ENCODE measurements at regions not wholly inside any gene's neighbourhood (a gene's known extent, or its start where the extent isn't known, plus 50 kb on each side); places are given as distances from the start of the nearest gene placed in this dataset.
"Not testable (repeated sequence)": the region's sequence is repeated elsewhere in the genome, so short reads cannot be mapped to it uniquely, and the experiment has no call there.

DNA sequence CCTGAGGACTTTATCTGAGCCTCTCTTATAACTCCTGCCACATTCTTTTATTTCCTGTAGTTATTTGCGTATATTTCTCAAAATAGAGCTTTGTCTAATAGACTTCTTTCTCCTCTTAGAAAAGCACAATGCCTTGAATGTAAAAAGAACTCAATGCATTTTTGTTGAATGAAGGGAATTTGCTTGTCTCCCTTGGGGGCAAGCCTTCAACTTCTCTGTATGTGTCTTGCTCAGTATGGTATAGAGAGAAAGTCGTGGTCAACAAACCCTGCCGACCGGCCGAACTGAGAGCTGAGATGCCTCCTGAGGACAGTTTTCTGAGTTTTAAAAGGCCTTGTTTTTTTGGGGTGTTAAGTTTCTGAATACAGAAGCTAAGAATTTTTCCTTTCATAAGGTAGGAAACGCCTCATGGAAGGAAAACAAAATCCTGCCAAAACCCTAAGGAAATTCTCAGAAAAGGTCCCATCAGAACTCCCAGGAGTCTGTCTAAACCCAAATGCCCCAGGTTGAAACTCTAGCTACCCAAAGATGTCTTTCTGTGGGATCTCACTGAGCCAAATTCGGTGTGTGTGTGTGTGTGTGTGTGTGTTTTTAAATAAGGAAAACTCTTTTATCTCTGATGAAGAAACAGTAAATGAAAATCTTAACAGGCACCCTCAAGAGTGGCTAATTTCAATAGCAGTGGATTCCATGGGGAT lies 136.6 kb downstream of the C12orf75 start:
- Mint-ChIP-seq H3K27ac (no peak overlapping the region), H3K4me1 (no peaks in the 10 kb centered on the region), H3K4me3 (no peak overlapping the region), H3K27me3 (peaks cover 13% of the 10 kb centered on the region), H3K9me3 (no peaks in the 10 kb centered on the region), H3K36me3 (ENCODE audit: low read depth) (no peaks in the 10 kb centered on the region)
- ATAC-seq: no peak
- DNase-seq: no peak

DNA sequence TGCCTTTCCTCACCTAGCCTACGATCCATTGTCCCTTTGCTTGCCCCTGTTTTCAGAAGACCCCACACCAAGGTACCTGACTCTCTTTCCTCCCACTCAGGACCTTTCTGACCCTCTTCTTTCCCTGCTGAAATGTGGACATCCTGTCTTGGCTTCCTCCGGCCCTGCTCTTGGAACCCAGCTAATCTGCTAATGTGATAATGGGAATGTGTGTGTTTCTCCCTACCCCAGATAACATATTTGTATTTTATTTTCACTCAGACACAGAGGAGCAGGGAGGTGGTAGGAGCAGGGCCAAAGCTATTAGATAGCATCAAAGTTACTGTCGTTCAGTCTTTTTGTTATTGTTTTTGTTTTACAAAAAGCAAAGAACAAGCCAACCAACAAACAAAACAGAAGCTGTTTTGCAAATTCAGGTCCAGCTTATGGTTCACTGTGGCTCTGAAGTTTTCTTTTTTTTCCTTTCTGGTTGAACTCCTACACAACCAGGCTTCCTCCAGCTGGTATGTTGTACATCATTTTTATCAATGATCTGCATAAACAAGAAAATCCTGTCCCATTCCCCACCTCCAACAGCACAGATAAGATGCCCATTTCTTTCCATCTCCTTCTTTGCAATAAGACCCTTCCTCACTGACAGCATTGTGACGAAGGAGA lies 137.3 kb downstream of the C12orf75 start:
- no peak overlapping the region for H3K27ac Mint-ChIP-seq
- no peak overlapping the region for H3K4me3 Mint-ChIP-seq
- no peaks in the 10 kb centered on the region for H3K36me3 Mint-ChIP-seq (ENCODE audit: low read depth)
- DNase-seq: no peak
- H3K27me3 Mint-ChIP-seq: peaks cover 13% of the 10 kb centered on the region
- no peak for ATAC-seq
- no peaks in the 10 kb centered on the region for H3K9me3 Mint-ChIP-seq
- no peaks in the 10 kb centered on the region for H3K4me1 Mint-ChIP-seq

DNA sequence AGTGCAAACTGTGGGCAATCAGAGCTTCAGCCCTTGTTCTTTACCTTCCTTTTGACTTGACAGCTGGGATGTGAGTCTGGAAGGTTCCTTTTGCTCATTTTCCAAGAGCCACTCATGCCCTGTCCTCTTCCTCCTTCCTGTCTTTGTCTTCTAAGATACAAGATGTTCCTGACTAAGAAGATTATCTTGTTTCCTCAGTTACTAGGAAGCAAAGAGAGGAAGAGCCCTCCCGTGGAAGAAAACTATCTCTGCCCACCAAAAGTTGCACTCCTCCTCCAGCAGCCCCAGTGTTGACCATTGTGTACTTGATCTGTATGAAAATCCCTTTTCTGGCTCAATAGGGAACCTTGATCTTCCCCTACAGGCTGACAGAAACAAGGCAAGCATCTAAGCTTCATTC lies 138.0 kb downstream of the C12orf75 start:
- no peak overlapping the region for H3K4me3 Mint-ChIP-seq
- H3K9me3 Mint-ChIP-seq: no peaks in the 10 kb centered on the region
- ATAC-seq (no peak), DNase-seq (no peak)
- H3K4me1 Mint-ChIP-seq: no peaks in the 10 kb centered on the region
- H3K36me3 Mint-ChIP-seq (ENCODE audit: low read depth): no peaks in the 10 kb centered on the region
- H3K27me3 Mint-ChIP-seq: peaks cover 15% of the 10 kb centered on the region
- H3K27ac Mint-ChIP-seq: no peak overlapping the region

- H3K4me3 Mint-ChIP-seq: no peak overlapping the region
- H3K9me3 Mint-ChIP-seq: no peaks in the 10 kb centered on the region
- H3K27ac Mint-ChIP-seq: no peak overlapping the region
- DNase-seq (no peak), ATAC-seq (no peak)
- H3K4me1 Mint-ChIP-seq: no peaks in the 10 kb centered on the region
- H3K27me3 Mint-ChIP-seq: peaks cover 15% of the 10 kb centered on the region
- no peaks in the 10 kb centered on the region for H3K36me3 Mint-ChIP-seq (ENCODE audit: low read depth)
These were observed 138.7 kb downstream of the C12orf75 start for GRCh38 chr12:105469211-105469610.

DNA sequence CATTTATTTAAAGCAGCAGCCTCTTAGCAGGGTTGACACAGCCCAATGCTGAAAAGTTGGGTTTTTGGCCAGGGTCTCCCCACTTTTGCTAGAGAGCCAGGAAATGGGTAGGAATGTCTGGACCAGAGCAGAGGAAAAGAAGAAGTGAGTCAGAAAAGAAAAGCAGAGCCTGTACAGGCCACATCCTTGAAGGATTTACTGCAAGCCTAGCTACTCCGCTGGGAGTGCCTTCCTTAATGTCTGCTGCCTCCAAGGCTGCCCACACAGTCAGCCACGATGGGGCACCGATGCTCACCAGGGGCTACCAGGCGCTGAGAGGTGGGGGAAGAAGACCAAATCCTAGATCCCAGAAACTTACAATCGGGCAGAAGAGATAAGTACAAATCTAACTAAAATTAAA lies 139.2 kb downstream of the C12orf75 start:
- Mint-ChIP-seq H3K27ac (no peak overlapping the region), H3K4me3 (no peak overlapping the region), H3K4me1 (no peaks in the 10 kb centered on the region), H3K9me3 (no peaks in the 10 kb centered on the region), H3K36me3 (ENCODE audit: low read depth) (no peaks in the 10 kb centered on the region), H3K27me3 (peaks cover 20% of the 10 kb centered on the region)
- DNase-seq: no peak
- ATAC-seq: no peak

- ATAC-seq (no peak), DNase-seq (no peak)
- H3K27ac Mint-ChIP-seq: no peak overlapping the region
- H3K27me3 Mint-ChIP-seq: peaks cover 19% of the 10 kb centered on the region
- H3K4me1 Mint-ChIP-seq: no peaks in the 10 kb centered on the region
- no peaks in the 10 kb centered on the region for H3K36me3 Mint-ChIP-seq (ENCODE audit: low read depth)
- no peaks in the 10 kb centered on the region for H3K9me3 Mint-ChIP-seq
- no peak overlapping the region for H3K4me3 Mint-ChIP-seq
These were observed 139.6 kb downstream of the C12orf75 start for GRCh38 chr12:105470102-105470501.

- no peak overlapping the region for H3K27ac Mint-ChIP-seq
- H3K4me1 Mint-ChIP-seq: no peaks in the 10 kb centered on the region
- H3K27me3 Mint-ChIP-seq: peaks cover 16% of the 10 kb centered on the region
- ATAC-seq: no peak
- H3K36me3 Mint-ChIP-seq (ENCODE audit: low read depth): no peaks in the 10 kb centered on the region
- H3K4me3 Mint-ChIP-seq: no peak overlapping the region
- no peaks in the 10 kb centered on the region for H3K9me3 Mint-ChIP-seq
- no peak for DNase-seq
These were observed 140.1 kb downstream of the C12orf75 start for GRCh38 chr12:105470601-105471000.

- Mint-ChIP-seq H3K36me3 (ENCODE audit: low read depth) (no peaks in the 10 kb centered on the region), H3K4me3 (no peak overlapping the region), H3K27me3 (peaks cover 13% of the 10 kb centered on the region), H3K4me1 (no peaks in the 10 kb centered on the region), H3K27ac (no peak overlapping the region), H3K9me3 (no peaks in the 10 kb centered on the region)
- ATAC-seq (peak; percentile 43), DNase-seq (no peak)
These were observed 144.2 kb downstream of the C12orf75 start for GRCh38 chr12:105474672-105475071.

DNA sequence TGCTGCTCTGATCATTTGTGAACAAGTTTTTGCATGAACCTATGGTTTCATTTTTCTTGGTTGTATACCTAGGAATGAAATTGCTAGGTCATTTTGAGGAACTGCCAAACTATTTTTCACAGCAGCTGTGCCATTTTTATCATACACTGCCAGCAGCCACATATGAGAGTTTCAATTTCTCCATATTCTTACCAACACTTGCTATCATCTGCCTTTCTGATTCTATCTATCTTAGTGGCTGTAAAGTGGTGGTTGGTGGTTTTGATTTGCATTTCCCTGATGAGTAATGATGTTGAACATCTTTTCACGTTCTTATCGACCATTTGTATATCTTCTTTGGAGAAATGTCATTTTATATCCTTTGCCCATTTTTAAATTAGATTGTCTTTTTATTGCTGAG lies 146.1 kb downstream of the C12orf75 start:
- peaks cover 13% of the 10 kb centered on the region for H3K27me3 Mint-ChIP-seq
- H3K9me3 Mint-ChIP-seq: no peaks in the 10 kb centered on the region
- H3K27ac Mint-ChIP-seq: no peak overlapping the region
- ATAC-seq (peak; percentile 52), DNase-seq (no peak)
- no peak overlapping the region for H3K4me3 Mint-ChIP-seq
- no peaks in the 10 kb centered on the region for H3K4me1 Mint-ChIP-seq
- H3K36me3 Mint-ChIP-seq (ENCODE audit: low read depth): no peaks in the 10 kb centered on the region

GRCh38 chr12:105477873-105478272 lies 147.4 kb downstream of the C12orf75 start:
- no peaks in the 10 kb centered on the region for H3K4me1 Mint-ChIP-seq
- no peak overlapping the region for H3K4me3 Mint-ChIP-seq
- DNase-seq (no peak), ATAC-seq (no peak)
- H3K27ac Mint-ChIP-seq: no peak overlapping the region
- no peaks in the 10 kb centered on the region for H3K36me3 Mint-ChIP-seq (ENCODE audit: low read depth)
- peaks cover 13% of the 10 kb centered on the region for H3K27me3 Mint-ChIP-seq
- H3K9me3 Mint-ChIP-seq: no peaks in the 10 kb centered on the region

GRCh38 chr12:105478788-105479187 lies 148.3 kb downstream of the C12orf75 start:
- not testable (repeated sequence) for H3K4me1 Mint-ChIP-seq; H3K27ac Mint-ChIP-seq; H3K27me3 Mint-ChIP-seq; H3K36me3 Mint-ChIP-seq (ENCODE audit: low read depth); H3K4me3 Mint-ChIP-seq; H3K9me3 Mint-ChIP-seq; DNase-seq; ATAC-seq

DNA sequence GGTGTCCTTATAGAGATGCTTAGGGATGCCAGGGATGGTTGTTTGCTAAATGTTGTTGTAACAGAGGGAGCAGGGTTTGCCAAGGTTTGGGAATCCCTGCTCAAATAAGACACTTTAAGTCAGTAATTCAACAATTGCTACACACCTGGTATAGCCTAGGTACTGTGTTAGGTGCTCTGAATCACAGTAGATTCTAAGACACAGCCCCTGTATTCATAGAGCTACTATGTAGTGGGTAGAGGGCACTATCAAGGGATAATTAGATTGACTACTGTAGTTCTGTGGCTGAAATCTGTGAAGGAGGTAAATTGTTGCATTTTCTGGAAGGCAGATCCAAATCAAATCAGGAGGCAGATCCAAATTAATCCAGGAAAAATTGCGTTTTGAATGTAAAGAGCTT lies 149.2 kb downstream of the C12orf75 start:
- Mint-ChIP-seq H3K36me3 (ENCODE audit: low read depth) (no peaks in the 10 kb centered on the region), H3K9me3 (no peaks in the 10 kb centered on the region), H3K4me1 (no peaks in the 10 kb centered on the region), H3K4me3 (no peak overlapping the region), H3K27me3 (peaks cover 4% of the 10 kb centered on the region), H3K27ac (no peak overlapping the region)
- no peak for DNase-seq
- ATAC-seq: no peak

DNA sequence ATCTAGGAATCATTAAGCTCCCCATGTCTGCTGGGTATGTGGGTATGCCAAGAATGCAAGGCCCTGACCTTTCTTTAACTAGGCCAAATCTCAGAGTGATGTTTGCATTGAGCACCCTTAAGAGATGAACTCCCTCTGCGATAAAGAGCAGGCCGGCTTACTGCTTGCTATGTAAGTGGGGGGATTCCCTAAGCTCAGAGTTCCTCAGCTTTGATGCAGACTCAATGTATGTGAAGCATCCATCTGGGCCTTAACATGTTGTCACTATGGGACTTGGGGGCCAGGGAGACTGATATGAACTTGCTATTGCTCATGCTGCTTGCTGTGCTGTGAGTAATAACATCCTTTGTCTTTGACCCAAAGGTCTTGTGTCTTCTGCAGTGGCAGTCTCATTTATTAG lies 149.7 kb downstream of the C12orf75 start:
- ATAC-seq (no peak), DNase-seq (no peak)
- no peak overlapping the region for H3K27ac Mint-ChIP-seq
- H3K9me3 Mint-ChIP-seq: no peaks in the 10 kb centered on the region
- no peak overlapping the region for H3K4me3 Mint-ChIP-seq
- peaks cover 3% of the 10 kb centered on the region for H3K27me3 Mint-ChIP-seq
- H3K4me1 Mint-ChIP-seq: no peaks in the 10 kb centered on the region
- H3K36me3 Mint-ChIP-seq (ENCODE audit: low read depth): no peaks in the 10 kb centered on the region

DNA sequence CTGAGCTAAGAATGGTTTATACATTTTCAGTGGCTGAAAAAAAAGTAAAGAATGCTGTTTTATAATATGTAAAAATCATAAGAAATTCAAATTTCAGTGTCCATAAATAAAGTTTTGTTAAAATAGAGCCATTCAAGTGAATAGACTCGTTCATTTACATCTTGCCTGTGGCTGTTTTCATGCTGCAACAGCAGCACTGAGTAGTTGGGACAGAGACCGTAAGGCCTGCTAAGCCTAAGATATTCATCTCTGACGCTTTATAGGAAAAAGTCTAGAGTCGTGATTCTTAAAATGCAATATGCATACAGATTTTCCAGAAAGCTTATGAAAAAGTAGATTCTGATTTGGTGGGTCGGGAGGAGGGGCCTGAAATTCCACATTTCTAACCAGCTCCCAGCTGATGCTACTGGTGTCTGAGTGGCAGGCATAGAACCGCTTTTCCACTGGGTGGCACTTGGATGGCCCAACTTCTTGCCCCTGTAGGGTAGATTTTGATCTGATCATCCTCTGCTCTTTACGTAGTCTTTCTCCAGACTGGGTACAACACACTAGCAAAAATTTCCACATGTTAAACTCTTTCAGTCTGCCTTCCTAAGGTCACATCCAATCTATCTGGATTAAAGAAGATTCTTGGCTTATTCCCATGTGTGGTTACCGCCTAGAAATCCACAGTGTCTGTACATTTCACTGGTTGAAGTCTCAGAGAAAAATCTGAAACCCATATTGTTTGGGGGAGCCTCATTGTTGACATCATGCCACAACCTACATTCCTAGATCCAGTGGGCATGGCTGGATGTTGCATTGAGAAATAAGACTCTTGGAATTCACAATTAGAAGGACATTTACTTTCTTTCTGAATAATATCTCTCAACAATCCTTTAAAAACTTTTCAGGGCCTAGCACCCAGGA lies 151.2 kb downstream of the C12orf75 start:
- Mint-ChIP-seq H3K27me3 (no peaks in the 10 kb centered on the region), H3K9me3 (no peaks in the 10 kb centered on the region), H3K27ac (no peak overlapping the region), H3K4me3 (no peak overlapping the region), H3K36me3 (ENCODE audit: low read depth) (no peaks in the 10 kb centered on the region), H3K4me1 (no peaks in the 10 kb centered on the region)
- ATAC-seq (no peak), DNase-seq (no peak)

GRCh38 chr12:105482951-105483350 lies 152.5 kb downstream of the C12orf75 start:
- Mint-ChIP-seq H3K36me3 (ENCODE audit: low read depth) (no peaks in the 10 kb centered on the region), H3K4me3 (no peak overlapping the region), H3K27ac (no peak overlapping the region), H3K4me1 (no peaks in the 10 kb centered on the region), H3K9me3 (no peaks in the 10 kb centered on the region), H3K27me3 (no peaks in the 10 kb centered on the region)
- no peak for DNase-seq
- no peak for ATAC-seq
